Colonic mucosa (tissue), 4 donors: ENCODE measurements at regions not wholly inside any gene's neighbourhood (a gene's known extent, or its start where the extent isn't known, plus 50 kb on each side); places are given as distances from the start of the nearest gene placed in this dataset.

ENCODE experiments used
- DNase-seq: peaks from one replicate; pipeline ENCODE4 v3.0.0-alpha.2; 2020
- H3K27ac ChIP-seq: fragments of 200-600 bp; one replicate; pipeline ENCODE4 v1.8.0; 2021
- H3K27me3 ChIP-seq: fragments of 200-600 bp; one replicate; pipeline ENCODE4 v1.8.0; 2021
- H3K36me3 ChIP-seq: fragments of 200-600 bp; one replicate; pipeline ENCODE4 v1.8.0; 2021
- H3K4me1 ChIP-seq: fragments of 200-600 bp; one replicate; pipeline ENCODE4 v1.8.0; 2021; ENCODE audit warnings: mild to moderate bottlenecking
- H3K4me3 ChIP-seq: fragments of 200-600 bp; one replicate; pipeline ENCODE4 v1.8.0; 2021
- H3K9ac ChIP-seq, 2 donors: one replicate each; pipeline ENCODE4 v1.7.0; 2013; ENCODE audit warnings: control low read depth in 2 of 2, low read depth in 2 of 2, low read length in 2 of 2
- H3K9me3 ChIP-seq: fragments of 200-600 bp; one replicate; pipeline ENCODE4 v1.8.0; 2021
- intact Hi-C: fragments of 100-400 bp; cut with DNase I; formaldehyde crosslinking; loops from one replicate; pipeline ENCODE4 v1.14.1; 2022
- TF ChIP-seq, protein P1 (sequence below): fragments of 200-600 bp; IDR thresholded peaks from one replicate; pipeline ENCODE4 v1.8.0; 2022; ENCODE audit warnings: antibody characterized with exemption, mild to moderate bottlenecking
- donor health status: healthy.
- donor health status: DM: no; HTN: no; CAD: no.
- donor health status: DM: no; HTN: no; CAD: no.

DNA sequence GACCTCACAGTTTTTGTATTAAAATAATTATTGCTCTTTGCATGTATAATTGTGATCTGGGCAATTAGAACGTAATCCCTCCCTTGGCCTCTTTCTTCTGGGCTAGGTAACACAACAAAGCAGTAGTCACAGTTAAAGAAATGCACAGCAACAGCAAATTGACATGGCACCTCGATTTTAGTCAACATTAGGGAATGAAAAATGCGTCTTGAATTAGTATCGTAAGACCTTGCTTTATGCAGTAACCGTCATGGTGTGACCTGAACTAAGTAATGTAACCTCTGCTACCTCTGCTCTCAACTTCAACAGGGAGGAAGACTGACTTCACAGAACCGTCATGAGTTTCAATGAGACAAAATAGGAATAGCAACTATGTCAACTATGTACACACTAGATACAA, 265.4 kb upstream of the MAF start:
- no peaks in the 10 kb centered on the region for H3K36me3 ChIP-seq
- no peak for DNase-seq
- no peaks in the 10 kb centered on the region for H3K4me1 ChIP-seq
- H3K27ac ChIP-seq = no peak overlapping the region
- TF ChIP-seq, protein P1, sequence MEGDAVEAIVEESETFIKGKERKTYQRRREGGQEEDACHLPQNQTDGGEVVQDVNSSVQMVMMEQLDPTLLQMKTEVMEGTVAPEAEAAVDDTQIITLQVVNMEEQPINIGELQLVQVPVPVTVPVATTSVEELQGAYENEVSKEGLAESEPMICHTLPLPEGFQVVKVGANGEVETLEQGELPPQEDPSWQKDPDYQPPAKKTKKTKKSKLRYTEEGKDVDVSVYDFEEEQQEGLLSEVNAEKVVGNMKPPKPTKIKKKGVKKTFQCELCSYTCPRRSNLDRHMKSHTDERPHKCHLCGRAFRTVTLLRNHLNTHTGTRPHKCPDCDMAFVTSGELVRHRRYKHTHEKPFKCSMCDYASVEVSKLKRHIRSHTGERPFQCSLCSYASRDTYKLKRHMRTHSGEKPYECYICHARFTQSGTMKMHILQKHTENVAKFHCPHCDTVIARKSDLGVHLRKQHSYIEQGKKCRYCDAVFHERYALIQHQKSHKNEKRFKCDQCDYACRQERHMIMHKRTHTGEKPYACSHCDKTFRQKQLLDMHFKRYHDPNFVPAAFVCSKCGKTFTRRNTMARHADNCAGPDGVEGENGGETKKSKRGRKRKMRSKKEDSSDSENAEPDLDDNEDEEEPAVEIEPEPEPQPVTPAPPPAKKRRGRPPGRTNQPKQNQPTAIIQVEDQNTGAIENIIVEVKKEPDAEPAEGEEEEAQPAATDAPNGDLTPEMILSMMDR = no peak
- H3K27me3 ChIP-seq = no peaks in the 10 kb centered on the region
- no peak overlapping the region for H3K9ac ChIP-seq
- intact Hi-C loops = no loop called here
- no peaks in the 10 kb centered on the region for H3K9me3 ChIP-seq
- H3K4me3 ChIP-seq = no peak overlapping the region

DNA sequence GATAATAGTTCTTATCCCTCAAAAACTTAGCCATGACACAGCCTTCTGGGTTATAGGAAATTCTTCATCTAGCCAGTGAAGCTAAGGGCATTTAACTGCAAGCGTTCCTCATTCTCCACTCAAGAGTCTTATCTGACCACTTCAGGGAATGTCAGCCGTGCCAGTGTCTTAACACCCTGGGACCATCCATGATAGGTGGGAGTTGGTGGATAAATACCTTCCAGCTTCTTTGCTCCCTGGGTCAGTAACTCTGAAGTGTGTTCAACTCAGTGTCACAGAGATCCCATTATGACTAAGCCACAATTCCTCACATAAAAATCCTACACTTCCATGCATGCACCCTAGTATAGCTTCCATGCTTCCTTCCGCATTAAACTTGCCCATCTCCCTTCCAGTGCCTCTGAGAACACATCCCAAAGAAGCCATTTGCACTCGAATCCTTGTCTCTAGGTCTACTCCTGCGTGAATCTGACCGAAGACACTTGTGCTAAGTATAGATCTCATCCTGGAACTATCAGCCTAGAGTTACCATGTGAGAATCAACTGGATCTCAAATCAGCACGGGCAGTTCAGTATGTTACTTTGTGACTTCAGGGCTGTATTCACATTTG, 264.3 kb upstream of the MAF start:
- TF ChIP-seq, protein P1 = no peak
- Histone ChIP-seq H3K27me3 (no peaks in the 10 kb centered on the region), H3K4me3 (no peak overlapping the region), H3K9ac (no peak overlapping the region), H3K27ac (no peak overlapping the region), H3K9me3 (no peaks in the 10 kb centered on the region), H3K4me1 (no peaks in the 10 kb centered on the region), H3K36me3 (no peaks in the 10 kb centered on the region)
- intact Hi-C loops = no loop called here
- DNase-seq = no peak

DNA sequence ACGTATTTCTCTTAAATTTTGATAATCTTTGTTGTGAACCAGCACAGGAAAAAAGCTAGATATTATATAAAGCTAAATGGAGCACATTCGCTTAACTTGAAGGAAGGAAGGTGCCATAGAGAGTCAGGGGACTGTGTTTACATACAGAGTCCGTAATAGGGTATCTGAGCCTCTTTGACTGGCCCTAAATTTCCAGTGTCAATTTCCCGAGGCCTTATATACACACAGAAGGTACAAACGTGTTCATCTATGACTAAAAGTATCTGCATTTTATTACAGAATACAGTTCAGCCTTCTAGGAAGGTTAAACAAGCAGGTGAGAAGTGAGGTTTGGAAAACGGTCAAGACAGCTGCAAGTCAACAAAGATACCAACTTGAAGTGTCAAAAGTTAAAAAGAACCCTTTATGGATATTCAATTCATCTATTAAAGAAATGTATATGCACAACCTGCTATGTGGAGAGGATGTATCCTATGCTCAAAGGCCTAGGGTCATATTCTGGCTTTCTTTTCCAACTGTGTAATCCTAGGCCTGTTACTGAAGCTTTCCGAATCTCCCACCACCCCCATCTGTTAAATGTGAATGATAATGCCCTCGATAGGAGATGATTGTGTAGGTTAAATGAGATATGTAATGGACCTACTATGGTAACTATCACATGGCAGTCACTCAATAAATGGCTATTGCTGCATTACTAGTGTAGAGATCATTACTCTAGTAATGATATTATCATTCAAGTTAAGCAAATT, 263.7 kb upstream of the MAF start:
- no peak overlapping the region for H3K27ac ChIP-seq
- H3K9ac ChIP-seq = no peak overlapping the region
- no peaks in the 10 kb centered on the region for H3K4me1 ChIP-seq
- no peaks in the 10 kb centered on the region for H3K9me3 ChIP-seq
- H3K4me3 ChIP-seq = no peak overlapping the region
- TF ChIP-seq, protein P1 = no peak
- no peak for DNase-seq
- H3K36me3 ChIP-seq = no peaks in the 10 kb centered on the region
- intact Hi-C loops = no loop called here
- no peaks in the 10 kb centered on the region for H3K27me3 ChIP-seq

DNA sequence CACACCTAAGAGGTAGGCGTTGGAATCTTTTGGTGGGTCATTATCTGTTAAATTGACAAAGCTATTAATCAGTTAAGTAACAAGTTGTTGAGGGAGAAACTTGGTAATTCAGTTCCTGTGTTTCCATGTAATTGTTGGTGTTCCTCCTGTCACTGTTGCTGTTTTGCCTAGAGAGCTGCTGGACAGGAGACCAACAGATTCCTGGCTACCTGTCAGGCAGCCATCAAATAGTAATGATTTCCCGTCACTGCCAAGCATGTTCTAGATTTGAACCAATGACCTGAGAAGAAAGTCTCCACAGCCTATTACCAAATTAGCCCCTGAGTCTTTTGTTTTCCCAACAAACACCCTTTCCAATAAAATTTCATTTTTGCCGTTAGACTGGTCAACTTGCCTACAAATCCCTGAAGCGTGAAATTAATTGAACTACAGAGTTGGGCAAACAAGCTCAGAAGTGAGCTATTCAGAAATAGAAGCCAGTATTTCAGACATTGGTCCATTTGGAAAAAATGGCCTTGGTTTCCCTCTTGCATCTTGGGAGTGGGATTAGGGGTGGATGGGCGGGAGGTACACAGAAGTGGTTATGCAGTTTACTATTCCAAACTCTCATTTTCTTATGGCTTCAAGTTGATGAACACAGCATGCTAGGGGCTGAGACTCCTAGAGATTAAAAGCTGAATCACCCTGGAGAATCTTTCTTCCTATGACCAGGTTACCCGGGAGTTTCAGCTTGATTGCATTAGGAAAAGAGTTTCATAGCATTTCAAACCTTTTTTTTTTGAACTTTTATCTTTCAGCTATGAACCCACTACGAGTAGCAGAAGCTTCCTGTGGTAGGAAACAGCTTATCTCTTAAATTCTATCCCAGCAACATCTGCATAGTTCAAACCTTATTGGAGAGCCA, 262.8 kb upstream of the MAF start:
- TF ChIP-seq, protein P1 = no peak
- no peak for DNase-seq
- Histone ChIP-seq H3K9ac (no peak overlapping the region), H3K4me1 (no peaks in the 10 kb centered on the region), H3K9me3 (no peaks in the 10 kb centered on the region), H3K4me3 (no peak overlapping the region), H3K36me3 (no peaks in the 10 kb centered on the region), H3K27me3 (no peaks in the 10 kb centered on the region), H3K27ac (no peak overlapping the region)
- intact Hi-C loops = no loop called here

DNA sequence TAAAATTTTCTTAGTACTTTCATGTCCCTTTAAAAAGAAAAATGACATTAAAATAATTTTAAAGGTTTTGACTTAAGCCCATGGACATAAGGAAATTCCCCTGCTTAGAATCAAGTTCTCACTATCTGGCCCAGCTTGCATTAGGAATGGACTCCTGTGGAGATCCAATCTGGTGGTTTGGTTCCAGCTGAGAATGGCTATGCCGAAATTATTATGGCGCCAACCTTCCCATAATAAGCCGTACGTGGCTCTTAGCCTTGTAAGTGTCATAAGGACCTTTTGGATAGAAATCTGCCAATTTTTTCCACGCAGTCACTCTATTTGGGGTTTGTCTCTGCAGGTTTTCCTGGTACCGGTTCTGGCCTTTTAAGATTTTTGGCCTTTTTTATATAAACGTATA, 262.1 kb upstream of the MAF start:
- no peaks in the 10 kb centered on the region for H3K4me1 ChIP-seq
- H3K9ac ChIP-seq = no peak overlapping the region
- DNase-seq = no peak
- H3K36me3 ChIP-seq = no peaks in the 10 kb centered on the region
- H3K27ac ChIP-seq = no peak overlapping the region
- H3K9me3 ChIP-seq = no peaks in the 10 kb centered on the region
- intact Hi-C loops = no loop called here
- H3K27me3 ChIP-seq = no peaks in the 10 kb centered on the region
- TF ChIP-seq, protein P1 = no peak
- no peak overlapping the region for H3K4me3 ChIP-seq
